Thyroid gland (tissue), 4 donors: ENCODE measurements at regions not wholly inside any gene's neighbourhood (a gene's known extent, or its start where the extent isn't known, plus 50 kb on each side); places are given as distances from the start of the nearest gene placed in this dataset.

Experiments
- DNase-seq, 2 donors: peaks; one replicate each; pipeline ENCODE4 v3.0.0-alpha.2; 2019
- H3K27ac ChIP-seq, 3 donors: fragments of 200-600 bp; sonication (generic); 1 replicate in 2 of 3; 2 replicates in 1 of 3; pipeline ENCODE4 v1.5.1; 2016 to 2019; ENCODE audit warnings: mild to moderate bottlenecking in 1 of 3, moderate library complexity in 1 of 3
- H3K27me3 ChIP-seq: fragments of 200-600 bp; sonication (generic); one replicate; pipeline ENCODE4 v1.5.1; 2019
- H3K36me3 ChIP-seq, 2 donors: fragments of 200-600 bp; sonication (generic); one replicate each; pipeline ENCODE4 v1.5.1; 2016 to 2019
- H3K4me1 ChIP-seq, 2 donors: fragments of 200-600 bp; sonication (generic); one replicate each; pipeline ENCODE4 v1.5.1; 2017 to 2019
- H3K4me3 ChIP-seq, 3 donors: fragments of 200-600 bp; sonication (generic); replicated peaks in 1 of 3; 1 replicate in 2 of 3; 2 replicates in 1 of 3; pipeline ENCODE4 v1.5.1; 2016; ENCODE audit warnings: mild to moderate bottlenecking in 1 of 3
- H3K9me3 ChIP-seq: fragments of 200-600 bp; sonication (generic); one replicate; pipeline ENCODE4 v1.5.1; 2017
- CTCF ChIP-seq, 6 experiments: fragments of 200-600 bp in 3 of 6; fragments of 450-650 bp in 3 of 6; sonication (generic) in 3 of 6; IDR thresholded peaks; one replicate each; pipeline ENCODE4 v1.5.1; 2016 to 2019; ENCODE audit warnings: antibody characterized with exemption in 6 of 6, mild to moderate bottlenecking in 2 of 6, inconsistent platforms in 1 of 6, moderate library complexity in 1 of 6
- POLR2A ChIP-seq, 2 donors: fragments of 450-650 bp; IDR thresholded peaks; one replicate each; pipeline ENCODE4 v1.6.1; 2017; ENCODE audit warnings: antibody characterized with exemption in 2 of 2, mild to moderate bottlenecking in 2 of 2, moderate library complexity in 1 of 2
- WGBS, 2 donors: methylation state at CpG; one replicate each; pipeline ENCODE4 v1.1.5; 2017; 5-methylcytosine and 5-hydroxymethylcytosine counted together
- intact Hi-C: fragments of 100-400 bp; cut with DNase I; formaldehyde crosslinking; loops from one replicate; pipeline ENCODE4 v1.15.1; 2023

DNA sequence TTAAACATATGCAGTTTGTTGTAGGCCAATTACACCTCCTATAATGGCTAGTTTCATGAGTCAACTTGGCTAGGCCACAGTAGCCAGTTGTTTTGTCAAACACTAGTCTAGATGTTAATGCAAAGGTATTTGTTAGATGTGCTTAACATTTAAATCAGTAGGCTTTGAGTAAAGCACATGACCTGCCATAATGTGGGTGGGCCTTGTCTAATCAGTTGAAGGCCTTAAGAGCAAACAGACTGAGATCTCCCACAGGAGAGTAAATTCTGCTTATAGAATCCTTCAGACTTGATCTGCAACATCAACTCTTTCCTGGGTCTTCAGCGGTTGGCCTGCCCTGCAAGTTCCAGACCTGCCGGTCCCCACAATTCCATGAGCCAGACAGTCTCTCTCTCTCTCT, 1345.9 kb downstream of the BRD1 start:
- no peak for TF ChIP-seq CTCF (IDR thresholded peaks at IDR 0.05)
- TF ChIP-seq POLR2A (IDR thresholded peaks at IDR 0.05), result no peak
- no peaks in the 10 kb centered on the region for H3K36me3 ChIP-seq
- no peak overlapping the region for H3K27ac ChIP-seq
- no peak for DNase-seq
- no peak overlapping the region for H3K4me3 ChIP-seq
- 98 to 100% methylated on average over 2 of the region's 2 CpGs for WGBS, 2 donors
- no peaks in the 10 kb centered on the region for H3K27me3 ChIP-seq
- H3K4me1 ChIP-seq, result no peaks in the 10 kb centered on the region
- no peaks in the 10 kb centered on the region for H3K9me3 ChIP-seq
- intact Hi-C loops, result no loop called here

DNA sequence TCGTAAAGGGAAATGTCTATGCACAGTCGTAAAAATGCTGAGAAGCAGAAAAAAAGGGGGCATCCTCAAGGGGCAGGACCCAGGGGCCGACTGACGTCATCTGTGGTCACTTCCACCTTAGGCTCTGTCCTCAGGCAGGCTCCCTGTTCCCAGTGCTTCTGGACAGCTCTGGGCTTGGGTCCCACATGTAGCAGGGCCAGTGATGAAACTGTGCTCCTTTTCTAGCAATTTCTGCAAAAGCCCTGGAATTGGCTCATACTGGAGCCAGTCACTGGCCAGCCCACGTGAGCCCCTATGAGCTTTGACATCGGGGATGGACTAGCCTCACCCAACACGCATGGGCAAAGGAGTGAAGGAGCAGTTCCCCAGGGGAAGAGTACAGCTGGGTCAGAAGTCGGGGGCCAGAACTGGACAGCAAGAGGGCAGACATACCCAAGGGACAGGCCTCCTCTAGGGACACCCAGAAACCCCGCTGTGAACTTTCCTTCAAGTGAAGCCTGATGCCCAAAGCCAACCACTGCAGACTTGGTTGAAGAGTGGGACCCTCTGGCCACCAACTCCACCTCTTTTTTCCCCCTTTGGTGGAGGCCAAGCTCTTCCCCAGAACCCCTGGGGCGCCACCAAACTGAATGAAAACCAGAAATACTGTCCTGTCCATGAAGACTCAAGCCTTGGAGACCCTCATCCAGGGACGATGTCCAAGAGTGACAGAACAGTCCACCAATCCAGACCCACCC, 1349.0 kb downstream of the BRD1 start:
- H3K27ac ChIP-seq, result no peak overlapping the region
- no peak overlapping the region for H3K4me3 ChIP-seq
- no peak for DNase-seq
- H3K4me1 ChIP-seq, result no peaks in the 10 kb centered on the region
- WGBS, 2 donors, result 87 to 88% methylated on average over 11 of the region's 11 CpGs
- TF ChIP-seq POLR2A (IDR thresholded peaks at IDR 0.05) (no peak), CTCF (IDR thresholded peaks at IDR 0.05) (no peak)
- no peaks in the 10 kb centered on the region for H3K9me3 ChIP-seq
- H3K27me3 ChIP-seq, result no peaks in the 10 kb centered on the region
- intact Hi-C loops, result no loop called here
- no peaks in the 10 kb centered on the region for H3K36me3 ChIP-seq

DNA sequence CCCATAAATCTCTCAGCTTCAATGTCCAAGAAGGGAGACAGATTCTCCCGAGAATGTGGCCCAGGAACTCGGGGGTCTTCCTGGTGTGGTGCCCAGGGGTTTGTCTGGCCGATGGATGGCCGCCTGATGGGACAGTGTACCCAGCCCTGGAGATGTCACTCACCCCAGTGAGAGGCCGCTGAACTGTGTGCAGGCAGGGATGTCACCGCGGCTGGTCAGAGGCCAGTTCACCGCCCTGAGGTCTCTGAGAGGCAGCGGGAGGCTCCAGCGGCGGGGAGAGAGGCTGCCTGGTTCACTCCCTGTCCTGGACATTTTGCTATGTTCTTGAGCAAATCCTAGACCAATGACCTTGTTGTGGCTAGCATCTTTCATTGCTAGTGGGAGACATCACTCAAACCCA, 1349.5 kb downstream of the BRD1 start:
- H3K9me3 ChIP-seq, result no peaks in the 10 kb centered on the region
- WGBS, 2 donors, result 77 to 88% methylated on average over 9 to 11 of the region's 11 CpGs
- DNase-seq, result no peak

DNA sequence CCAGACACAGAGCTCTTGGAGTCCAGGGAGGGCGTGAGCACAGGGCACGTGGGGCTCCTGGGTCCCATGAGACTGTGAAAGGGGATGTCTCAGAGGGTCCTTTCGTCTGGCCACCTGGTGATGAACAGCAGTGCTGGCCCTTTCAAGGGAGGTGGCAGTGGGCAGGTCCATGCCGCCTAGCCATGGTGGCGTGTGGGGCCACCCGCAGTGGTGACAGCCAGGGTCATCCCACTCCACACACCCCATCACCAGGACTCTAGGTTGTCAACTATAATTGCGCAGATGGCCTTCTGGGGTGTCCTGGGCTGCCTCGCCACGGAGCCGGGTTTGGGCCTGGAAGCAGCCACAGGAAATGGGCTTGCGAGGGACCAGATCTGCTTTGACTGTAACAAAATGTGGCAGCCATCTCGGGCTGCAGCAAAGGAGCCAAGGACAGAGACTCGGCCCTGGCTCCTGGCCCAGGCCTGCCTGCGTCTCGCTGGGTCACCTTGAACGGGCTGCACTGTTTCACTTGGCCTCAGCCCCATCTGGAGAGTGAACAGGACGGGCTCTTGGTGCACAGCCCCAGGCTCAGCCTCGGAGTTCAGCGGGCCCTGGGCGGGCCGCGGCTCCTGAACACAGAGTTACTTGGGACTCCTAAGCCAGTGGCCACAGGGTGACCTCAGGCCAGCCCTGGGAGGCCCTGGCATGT, 1350.5 kb downstream of the BRD1 start:
- Histone ChIP-seq H3K27ac (no peak overlapping the region), H3K4me3 (no peak overlapping the region), H3K4me1 (no peaks in the 10 kb centered on the region), H3K9me3 (no peaks in the 10 kb centered on the region), H3K27me3 (no peaks in the 10 kb centered on the region), H3K36me3 (no peaks in the 10 kb centered on the region)
- intact Hi-C loops, result no loop called here
- 63 to 81% methylated on average over 10 to 14 of the region's 22 CpGs for WGBS, 2 donors
- TF ChIP-seq POLR2A (IDR thresholded peaks at IDR 0.05) (no peak), CTCF (IDR thresholded peaks at IDR 0.05) (no peak)
- no peak for DNase-seq

More for the DNA sequence above, 1349.5 kb downstream of the BRD1 start:
- Histone ChIP-seq H3K4me1 (no peaks in the 10 kb centered on the region), H3K4me3 (no peak overlapping the region), H3K36me3 (no peaks in the 10 kb centered on the region), H3K27me3 (no peaks in the 10 kb centered on the region), H3K27ac (no peak overlapping the region)
- intact Hi-C loops, result no loop called here
- TF ChIP-seq POLR2A (IDR thresholded peaks at IDR 0.05) (no peak), CTCF (IDR thresholded peaks at IDR 0.05) (no peak)

DNA sequence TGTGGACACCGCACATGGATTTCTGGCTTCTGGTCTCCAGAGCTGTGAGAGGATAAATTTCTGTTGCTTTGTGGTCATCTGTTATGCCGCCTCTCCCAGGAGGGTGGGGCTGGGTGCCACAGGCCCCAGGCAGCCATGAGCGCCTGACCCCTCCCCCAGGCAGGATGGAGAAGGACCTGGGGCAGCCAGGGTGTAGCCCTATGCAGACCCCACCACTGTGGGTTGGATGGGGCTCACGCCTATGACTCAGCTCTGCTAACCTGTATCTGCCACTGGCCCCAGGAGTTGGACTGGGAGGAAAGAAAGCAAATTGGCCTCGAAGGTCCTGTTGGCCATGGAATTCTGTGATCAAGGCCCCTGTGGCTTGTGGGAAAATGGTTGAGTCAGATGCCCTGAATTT, 1351.1 kb downstream of the BRD1 start:
- no peaks in the 10 kb centered on the region for H3K4me1 ChIP-seq
- no peaks in the 10 kb centered on the region for H3K27me3 ChIP-seq
- no peak for TF ChIP-seq CTCF (IDR thresholded peaks at IDR 0.05)
- TF ChIP-seq POLR2A (IDR thresholded peaks at IDR 0.05), result no peak
- intact Hi-C loops, result no loop called here
- 88 to 92% methylated on average over 1 to 5 of the region's 5 CpGs for WGBS, 2 donors
- no peak overlapping the region for H3K4me3 ChIP-seq
- no peaks in the 10 kb centered on the region for H3K36me3 ChIP-seq
- no peaks in the 10 kb centered on the region for H3K9me3 ChIP-seq
- no peak overlapping the region for H3K27ac ChIP-seq
- no peak for DNase-seq
